ACC112 (cell line): ENCODE measurements at regions not wholly inside any gene's neighbourhood (a gene's known extent, or its start where the extent isn't known, plus 50 kb on each side); places are given as distances from the start of the nearest gene placed in this dataset.

Experiments
- H2AFZ ChIP-seq: fragments of 200-600 bp; sonication (generic); one replicate; pipeline ENCODE4 v1.6.0; 2017; ENCODE audit warnings: antibody characterized with exemption, low read length; ENCODE audit not compliant: unreplicated experiment
- H3K27ac ChIP-seq: fragments of 200-600 bp; sonication (generic); 2 replicates; pipeline ENCODE4 v1.5.1; 2014; ENCODE audit warnings: low read depth, mild to moderate bottlenecking, antibody characterized with exemption, low read length, moderate library complexity
- H3K27me3 ChIP-seq: fragments of 200-600 bp; sonication (generic); 2 replicates; pipeline ENCODE4 v1.6.1; 2014; ENCODE audit warnings: mild to moderate bottlenecking, antibody characterized with exemption, low read length, moderate library complexity, mixed read lengths; ENCODE audit not compliant: insufficient read depth
- H3K36me3 ChIP-seq: fragments of 200-600 bp; sonication (generic); 2 replicates; pipeline ENCODE4 v1.6.1; 2016; ENCODE audit warnings: mild to moderate bottlenecking, antibody characterized with exemption, low read length, moderate library complexity, mixed read lengths; ENCODE audit not compliant: insufficient read depth
- H3K4me1 ChIP-seq: fragments of 200-600 bp; sonication (generic); one replicate; pipeline ENCODE4 v1.6.1; 2016; ENCODE audit warnings: low read length, mixed read lengths; ENCODE audit not compliant: insufficient read depth, unreplicated experiment, control insufficient read depth
- H3K4me3 ChIP-seq: fragments of 200-600 bp; sonication (generic); 2 replicates; pipeline ENCODE4 v1.5.1; 2014; ENCODE audit warnings: mild to moderate bottlenecking, low read depth, low read length
- H3K79me2 ChIP-seq: fragments of 200-600 bp; sonication (generic); one replicate; pipeline ENCODE4 v1.6.0; 2016; ENCODE audit warnings: low read length; ENCODE audit not compliant: control insufficient read depth, unreplicated experiment, insufficient read depth

DNA sequence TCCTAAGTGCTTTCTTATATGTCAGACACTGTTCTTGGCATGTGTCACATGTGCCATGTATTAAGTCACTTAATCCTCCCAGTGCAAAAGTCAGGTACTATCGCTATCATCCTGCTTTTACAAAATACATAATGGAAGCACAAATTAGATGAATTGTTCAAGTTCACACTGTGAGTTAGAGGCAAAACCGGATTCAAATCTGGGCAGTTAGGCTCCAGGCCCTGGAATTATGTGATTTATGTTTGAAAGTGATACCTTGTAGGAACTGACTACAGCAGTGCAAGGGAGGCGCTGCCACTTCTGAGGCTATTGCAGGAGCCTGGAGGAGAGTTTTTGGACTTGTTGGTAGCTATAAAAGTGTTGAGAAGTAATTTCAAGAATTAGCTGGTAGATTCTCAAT, 358.3 kb downstream of the HLX start:
- H3K4me3 ChIP-seq, result no peak overlapping the region

DNA sequence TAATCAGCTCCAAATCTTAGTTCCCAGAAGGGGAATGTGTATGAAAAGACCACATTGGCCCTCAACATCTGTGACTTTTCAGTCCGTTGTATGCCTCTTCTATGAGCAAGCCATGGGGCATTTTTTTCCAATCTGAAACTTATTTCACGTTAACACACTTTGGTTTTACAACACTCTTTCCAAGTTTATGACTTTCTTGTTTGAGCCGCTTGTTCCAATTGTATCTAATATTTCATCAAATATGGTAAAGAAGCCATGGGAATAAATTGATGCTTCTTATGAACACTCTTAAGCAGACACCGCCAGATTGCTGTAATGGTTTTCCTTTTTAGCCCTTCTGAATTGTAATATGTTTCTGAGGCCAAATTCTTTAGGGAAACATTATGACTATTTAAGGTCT, 359.9 kb downstream of the HLX start:
- no peak overlapping the region for H2AFZ ChIP-seq
- H3K27me3 ChIP-seq, result no peaks in the 10 kb centered on the region
- no peaks in the 10 kb centered on the region for H3K36me3 ChIP-seq
- H3K4me1 ChIP-seq, result peaks cover 5% of the 10 kb centered on the region
- no peaks in the 10 kb centered on the region for H3K79me2 ChIP-seq
- no peak overlapping the region for H3K4me3 ChIP-seq
- no peak overlapping the region for H3K27ac ChIP-seq

More for the DNA sequence above, 358.3 kb downstream of the HLX start:
- Histone ChIP-seq H2AFZ (no peak overlapping the region), H3K27ac (no peak overlapping the region), H3K27me3 (no peaks in the 10 kb centered on the region), H3K79me2 (no peaks in the 10 kb centered on the region), H3K4me1 (peaks cover 5% of the 10 kb centered on the region), H3K36me3 (no peaks in the 10 kb centered on the region)

DNA sequence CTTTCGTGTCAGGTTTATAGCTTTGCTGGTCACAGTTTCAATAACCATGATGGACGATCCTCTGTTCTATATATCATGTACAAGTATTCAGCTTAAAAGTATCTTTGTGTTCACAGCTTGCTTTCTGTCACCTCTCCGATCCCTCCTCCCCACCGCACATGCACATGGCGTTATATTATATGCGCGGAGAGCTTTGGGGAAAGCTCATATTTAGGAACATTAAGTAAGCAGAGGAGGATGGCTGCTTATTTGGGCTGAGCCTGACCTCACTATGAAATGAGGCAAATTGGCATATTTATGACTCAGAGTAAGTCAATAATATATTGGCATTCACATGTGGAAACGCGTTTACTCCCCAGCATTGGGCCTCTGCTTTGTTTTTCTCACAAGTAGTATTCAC, 360.5 kb downstream of the HLX start:
- no peaks in the 10 kb centered on the region for H3K36me3 ChIP-seq
- H2AFZ ChIP-seq, result no peak overlapping the region
- no peaks in the 10 kb centered on the region for H3K79me2 ChIP-seq
- H3K27me3 ChIP-seq, result no peaks in the 10 kb centered on the region
- no peak overlapping the region for H3K27ac ChIP-seq
- H3K4me1 ChIP-seq, result peaks cover 3% of the 10 kb centered on the region
- H3K4me3 ChIP-seq, result no peak overlapping the region

- Histone ChIP-seq H3K4me3 (no peak overlapping the region), H3K27ac (no peak overlapping the region), H3K79me2 (no peaks in the 10 kb centered on the region), H3K36me3 (no peaks in the 10 kb centered on the region), H3K4me1 (no peaks in the 10 kb centered on the region), H2AFZ (no peak overlapping the region), H3K27me3 (no peaks in the 10 kb centered on the region)
Measured at GRCh38 chr1:221240690-221241089, 361.4 kb downstream of the HLX start.

DNA sequence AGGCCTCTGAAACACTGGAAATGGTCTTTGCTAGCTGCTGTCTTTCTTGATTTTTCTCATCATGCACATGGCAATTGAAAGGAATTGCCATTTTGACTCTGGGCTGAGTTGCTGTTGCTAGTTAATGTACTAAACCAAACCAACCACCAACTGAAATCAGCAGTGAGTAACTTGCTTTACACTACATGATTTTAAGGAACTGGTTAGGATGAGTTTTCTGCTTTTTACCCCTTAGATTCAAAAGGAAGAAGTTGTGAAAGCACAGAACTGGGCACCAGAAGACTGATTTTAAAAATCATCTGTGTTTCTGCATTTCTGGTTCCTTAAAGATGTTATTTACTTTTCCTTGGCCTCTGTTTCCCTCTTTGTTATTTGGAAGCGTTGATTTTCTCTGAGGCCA, 361.9 kb downstream of the HLX start:
- H3K4me1 ChIP-seq, result no peaks in the 10 kb centered on the region
- H3K27me3 ChIP-seq, result no peaks in the 10 kb centered on the region
- no peaks in the 10 kb centered on the region for H3K79me2 ChIP-seq
- no peaks in the 10 kb centered on the region for H3K36me3 ChIP-seq
- no peak overlapping the region for H2AFZ ChIP-seq
- H3K27ac ChIP-seq, result no peak overlapping the region
- H3K4me3 ChIP-seq, result no peak overlapping the region

- Histone ChIP-seq H3K79me2 (no peaks in the 10 kb centered on the region), H3K36me3 (no peaks in the 10 kb centered on the region), H2AFZ (no peak overlapping the region), H3K4me1 (no peaks in the 10 kb centered on the region), H3K27ac (no peak overlapping the region), H3K4me3 (no peak overlapping the region), H3K27me3 (no peaks in the 10 kb centered on the region)
Measured at GRCh38 chr1:221241592-221241991, 362.3 kb downstream of the HLX start.

DNA sequence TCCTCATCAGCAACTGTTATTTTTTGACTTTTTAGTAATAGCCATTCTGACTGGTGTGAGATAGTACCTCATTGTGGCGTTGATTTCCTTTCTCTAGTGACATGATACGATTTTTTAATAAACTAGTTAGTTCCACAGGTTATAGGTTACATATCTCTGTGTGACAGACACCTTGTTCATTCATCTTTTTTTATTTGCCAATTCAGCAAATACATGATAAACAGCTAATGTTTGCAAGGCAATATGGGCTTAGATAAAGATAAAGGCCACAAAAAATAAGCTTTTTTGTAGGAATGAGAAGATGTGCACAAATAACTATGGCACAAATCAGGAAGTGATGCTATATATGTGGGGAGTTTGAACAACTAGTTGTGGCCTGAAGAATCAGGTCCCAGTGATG, 366.8 kb downstream of the HLX start:
- H3K27me3 ChIP-seq, result no peaks in the 10 kb centered on the region
- H3K4me3 ChIP-seq, result no peak overlapping the region
- no peaks in the 10 kb centered on the region for H3K79me2 ChIP-seq
- no peak overlapping the region for H2AFZ ChIP-seq
- no peaks in the 10 kb centered on the region for H3K4me1 ChIP-seq
- no peaks in the 10 kb centered on the region for H3K36me3 ChIP-seq
- no peak overlapping the region for H3K27ac ChIP-seq

GRCh38 chr1:221246628-221247415, 367.6 kb downstream of the HLX start:
- no peaks in the 10 kb centered on the region for H3K79me2 ChIP-seq
- H3K4me1 ChIP-seq, result no peaks in the 10 kb centered on the region
- no peaks in the 10 kb centered on the region for H3K36me3 ChIP-seq
- no peak overlapping the region for H3K27ac ChIP-seq
- H2AFZ ChIP-seq, result no peak overlapping the region
- H3K4me3 ChIP-seq, result no peak overlapping the region
- H3K27me3 ChIP-seq, result no peaks in the 10 kb centered on the region

DNA sequence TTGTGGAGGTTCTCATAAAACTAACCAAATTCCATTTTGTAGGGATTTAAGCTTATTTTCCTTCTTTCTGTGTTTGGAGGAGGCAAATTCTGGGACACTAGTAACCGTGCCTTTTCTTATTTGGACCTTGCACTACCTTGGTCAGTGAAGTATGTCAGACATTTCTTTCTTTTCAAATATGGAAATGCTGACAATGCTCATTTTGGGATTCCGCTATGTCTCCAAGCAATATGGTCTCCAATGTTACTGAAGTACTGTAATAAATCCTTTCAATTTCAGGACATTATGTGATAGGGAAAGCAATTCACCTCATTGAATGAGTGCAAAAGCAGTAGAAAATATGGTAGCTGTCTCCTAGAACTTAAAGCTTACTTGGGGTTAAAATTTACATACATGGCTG, 372.3 kb downstream of the HLX start:
- H3K36me3 ChIP-seq, result no peaks in the 10 kb centered on the region
- H3K27me3 ChIP-seq, result no peaks in the 10 kb centered on the region
- no peak overlapping the region for H2AFZ ChIP-seq
- H3K27ac ChIP-seq, result no peak overlapping the region
- no peaks in the 10 kb centered on the region for H3K4me1 ChIP-seq
- no peaks in the 10 kb centered on the region for H3K79me2 ChIP-seq
- no peak overlapping the region for H3K4me3 ChIP-seq

DNA sequence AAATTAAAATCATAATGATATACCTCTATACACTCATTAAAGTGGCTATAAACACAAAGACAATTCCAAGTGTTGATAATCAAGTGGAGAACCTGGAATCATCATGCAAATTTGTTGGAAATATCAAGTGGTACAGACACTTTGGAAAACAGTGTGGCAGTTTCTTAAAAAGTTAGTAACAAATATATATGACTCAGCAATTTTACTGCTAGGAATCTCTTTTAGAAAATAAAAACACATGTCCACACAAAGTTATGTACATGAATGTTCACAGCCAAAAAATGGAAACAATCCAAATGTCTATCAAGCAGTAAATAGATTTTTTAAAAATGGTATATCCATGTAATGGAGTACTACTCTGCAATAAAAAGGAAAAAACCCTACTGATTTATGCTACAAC, 375.6 kb downstream of the HLX start:
- H3K36me3 ChIP-seq, result no peaks in the 10 kb centered on the region
- no peaks in the 10 kb centered on the region for H3K27me3 ChIP-seq
- H3K4me1 ChIP-seq, result no peaks in the 10 kb centered on the region
- no peak overlapping the region for H3K27ac ChIP-seq
- no peak overlapping the region for H3K4me3 ChIP-seq
- no peak overlapping the region for H2AFZ ChIP-seq
- no peaks in the 10 kb centered on the region for H3K79me2 ChIP-seq

DNA sequence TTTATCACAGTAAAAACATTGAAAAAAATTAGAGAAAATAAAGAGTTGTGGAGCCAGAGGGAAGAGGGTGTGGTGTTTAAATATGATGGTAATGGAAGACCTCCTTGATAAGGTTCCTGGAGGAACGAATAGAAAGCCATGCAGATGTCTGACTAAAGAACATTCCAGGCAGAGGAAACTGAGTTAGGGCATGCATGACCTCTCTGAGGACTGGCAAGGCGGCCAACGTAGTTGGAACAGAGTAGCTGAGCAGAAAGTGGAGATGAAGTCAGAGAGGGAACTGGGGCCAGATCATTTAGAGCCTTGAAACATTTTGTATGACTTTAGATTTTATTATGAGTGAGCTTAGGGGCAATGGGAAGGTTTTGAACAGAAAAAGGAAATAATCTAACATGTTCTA, 377.5 kb downstream of the HLX start:
- no peaks in the 10 kb centered on the region for H3K36me3 ChIP-seq

More for the DNA sequence above, 377.5 kb downstream of the HLX start:
- Histone ChIP-seq H3K4me3 (no peak overlapping the region), H3K27ac (no peak overlapping the region), H2AFZ (no peak overlapping the region), H3K4me1 (no peaks in the 10 kb centered on the region), H3K27me3 (no peaks in the 10 kb centered on the region), H3K79me2 (no peaks in the 10 kb centered on the region)
